AG10803 (cell line): ENCODE measurements at regions not wholly inside any gene's neighbourhood (a gene's known extent, or its start where the extent isn't known, plus 50 kb on each side); places are given as distances from the start of the nearest gene placed in this dataset.
"Not testable (repeated sequence)": the region's sequence is repeated elsewhere in the genome, so short reads cannot be mapped to it uniquely, and the experiment has no call there.

Experiments
- DNase-seq: peaks from one replicate; pipeline ENCODE4 v3.0.0; 2010; ENCODE audit warnings: low read depth
- H3K4me3 ChIP-seq: 2 replicates; pipeline ENCODE4 v1.5.1; 2011; ENCODE audit warnings: mild to moderate bottlenecking, low read length, control low read depth
- TF ChIP-seq, protein P1 (sequence below): conservative IDR thresholded peaks from 2 replicates; pipeline ENCODE4 v1.5.1; 2011; ENCODE audit warnings: mild to moderate bottlenecking, low read length, control low read depth, inconsistent platforms

DNA sequence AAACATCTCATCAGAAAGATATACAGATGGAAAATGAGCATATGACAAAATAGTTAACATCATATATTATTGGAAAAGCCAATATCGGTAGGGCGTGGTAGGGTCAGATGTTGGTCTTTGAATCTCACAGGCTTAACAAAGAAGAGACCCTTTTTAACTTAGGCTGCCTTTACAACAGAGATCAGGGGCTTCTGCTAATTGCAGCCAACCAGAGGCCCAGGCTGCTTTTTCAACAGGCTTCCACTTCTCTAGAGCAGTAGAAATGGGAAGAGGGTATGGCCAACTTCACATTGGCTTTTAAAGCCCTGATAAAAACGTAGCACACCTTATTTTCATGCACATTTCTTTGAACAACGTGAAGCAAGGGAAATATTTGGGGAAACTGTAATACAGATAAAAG, 764.3 kb upstream of the CTNND2 start:
- TF ChIP-seq, protein P1, sequence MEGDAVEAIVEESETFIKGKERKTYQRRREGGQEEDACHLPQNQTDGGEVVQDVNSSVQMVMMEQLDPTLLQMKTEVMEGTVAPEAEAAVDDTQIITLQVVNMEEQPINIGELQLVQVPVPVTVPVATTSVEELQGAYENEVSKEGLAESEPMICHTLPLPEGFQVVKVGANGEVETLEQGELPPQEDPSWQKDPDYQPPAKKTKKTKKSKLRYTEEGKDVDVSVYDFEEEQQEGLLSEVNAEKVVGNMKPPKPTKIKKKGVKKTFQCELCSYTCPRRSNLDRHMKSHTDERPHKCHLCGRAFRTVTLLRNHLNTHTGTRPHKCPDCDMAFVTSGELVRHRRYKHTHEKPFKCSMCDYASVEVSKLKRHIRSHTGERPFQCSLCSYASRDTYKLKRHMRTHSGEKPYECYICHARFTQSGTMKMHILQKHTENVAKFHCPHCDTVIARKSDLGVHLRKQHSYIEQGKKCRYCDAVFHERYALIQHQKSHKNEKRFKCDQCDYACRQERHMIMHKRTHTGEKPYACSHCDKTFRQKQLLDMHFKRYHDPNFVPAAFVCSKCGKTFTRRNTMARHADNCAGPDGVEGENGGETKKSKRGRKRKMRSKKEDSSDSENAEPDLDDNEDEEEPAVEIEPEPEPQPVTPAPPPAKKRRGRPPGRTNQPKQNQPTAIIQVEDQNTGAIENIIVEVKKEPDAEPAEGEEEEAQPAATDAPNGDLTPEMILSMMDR = no peak
- H3K4me3 ChIP-seq = no peak overlapping the region
- DNase-seq = no peak

DNA sequence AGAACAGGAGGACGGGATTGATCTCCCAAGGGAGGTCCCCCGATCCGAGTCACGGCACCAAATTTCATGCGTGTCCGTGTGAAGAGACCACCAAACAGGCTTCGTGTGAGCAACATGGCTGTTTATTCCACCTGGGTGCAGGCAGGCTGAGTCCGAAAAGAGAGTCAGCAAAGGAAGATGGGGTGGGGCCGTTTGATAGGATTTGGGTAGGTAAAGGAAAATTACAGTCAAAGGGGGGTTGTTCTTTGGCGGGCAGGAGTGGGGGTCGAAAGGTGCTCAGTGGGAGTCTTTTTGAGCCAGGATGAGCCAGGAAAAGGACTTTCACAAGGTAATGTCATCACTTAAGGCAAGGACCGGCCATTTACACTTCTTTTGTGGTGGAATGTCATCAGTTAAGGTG, 763.6 kb upstream of the CTNND2 start:
- H3K4me3 ChIP-seq, DNase-seq: not testable (repeated sequence)

DNA sequence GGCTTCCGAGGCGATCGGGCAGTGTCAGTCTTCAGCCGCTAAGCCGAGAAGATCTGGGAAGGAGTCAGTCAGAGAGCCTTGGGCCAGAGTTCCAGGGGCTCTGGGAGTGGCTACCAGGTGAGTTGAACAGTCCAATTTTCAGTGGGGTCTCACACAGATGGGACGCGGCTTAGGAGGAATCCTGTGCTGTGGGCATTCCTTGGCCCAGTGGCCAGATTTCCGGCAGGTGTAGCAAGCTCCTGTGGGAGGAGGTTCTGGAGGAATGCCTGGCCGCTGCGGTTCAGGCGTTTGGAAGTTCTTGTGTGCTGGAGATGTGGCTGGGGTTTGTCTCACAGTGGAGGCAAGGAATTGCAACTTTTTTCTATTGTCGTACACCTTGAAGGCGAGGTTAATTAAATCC, 761.5 kb upstream of the CTNND2 start:
- not testable (repeated sequence) for H3K4me3 ChIP-seq, DNase-seq

DNA sequence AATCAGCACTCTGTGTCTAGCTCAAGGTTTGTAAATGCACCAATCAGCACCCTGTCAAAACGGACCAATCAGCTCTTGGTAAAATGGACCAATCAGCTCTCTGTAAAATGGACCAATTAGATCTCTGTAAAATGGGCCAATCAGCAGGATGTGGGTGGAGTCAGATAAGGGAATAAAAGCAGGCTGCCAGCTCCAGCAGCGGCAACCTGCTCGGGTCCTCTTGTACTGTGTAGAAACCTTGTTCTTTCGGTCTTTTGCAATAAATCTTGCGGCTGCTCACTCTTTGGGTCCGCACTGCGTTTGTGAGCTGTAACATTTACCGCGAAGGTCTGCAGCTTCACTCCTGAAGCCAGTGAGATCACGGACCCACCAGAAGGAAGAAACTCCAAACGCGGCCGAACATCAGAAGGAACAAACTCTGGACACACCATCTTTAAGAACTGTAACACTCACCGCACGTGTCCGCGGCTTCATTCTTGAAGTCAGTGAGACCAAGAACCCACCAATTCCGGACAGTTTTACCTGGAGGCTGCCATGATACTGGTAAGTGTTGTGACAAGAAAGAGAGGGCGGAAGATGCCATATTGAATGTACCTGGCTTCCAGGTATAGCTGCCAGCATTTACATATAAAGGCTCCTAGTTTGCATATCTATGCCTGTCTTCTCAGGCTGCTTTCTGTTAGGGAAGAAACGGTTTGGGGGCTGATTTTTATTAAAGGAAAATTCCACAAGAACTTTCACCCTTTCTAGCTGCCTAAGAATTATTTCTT, 758.5 kb upstream of the CTNND2 start:
- TF ChIP-seq, protein P1 = no peak
- no peak overlapping the region for H3K4me3 ChIP-seq
- DNase-seq = no peak

DNA sequence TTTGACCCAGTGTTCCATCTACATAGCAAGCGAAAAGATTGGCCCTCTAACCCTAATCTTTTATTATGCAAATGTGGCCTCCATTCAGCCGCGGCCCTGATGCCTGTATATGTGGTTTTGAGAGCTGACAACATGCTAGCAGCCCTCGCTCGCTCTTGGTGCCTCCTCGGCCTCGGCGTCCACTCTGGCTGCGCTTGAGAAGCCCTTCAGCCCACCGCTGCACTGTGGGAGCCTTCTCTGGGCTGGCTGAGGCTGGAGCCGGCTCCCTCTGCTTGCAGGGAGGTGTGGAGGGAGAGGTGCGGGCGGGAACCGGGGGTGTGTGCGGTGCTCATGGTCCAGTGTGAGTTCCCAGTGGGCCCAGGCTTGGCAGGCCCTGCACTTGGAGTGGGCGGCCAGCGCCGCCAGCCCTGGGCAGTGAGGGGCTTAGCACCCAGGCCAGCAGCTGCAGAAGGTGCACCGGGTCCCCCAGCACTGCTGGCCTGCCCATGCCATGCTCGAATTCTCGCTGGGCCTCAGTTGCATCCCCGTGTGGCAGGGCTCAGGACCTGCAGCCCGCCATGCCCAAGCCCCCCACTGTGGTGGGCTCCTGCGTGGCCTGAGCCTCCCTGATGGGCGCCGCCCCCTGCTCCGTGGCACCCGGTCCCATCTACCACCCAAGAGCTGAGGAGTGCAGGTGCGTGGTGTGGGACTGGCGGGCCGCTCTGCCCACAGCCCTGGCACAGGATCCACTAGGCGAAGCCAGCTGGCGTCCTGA, 757.5 kb upstream of the CTNND2 start:
- no peak for DNase-seq
- TF ChIP-seq, protein P1 = no peak
- H3K4me3 ChIP-seq = no peak overlapping the region

DNA sequence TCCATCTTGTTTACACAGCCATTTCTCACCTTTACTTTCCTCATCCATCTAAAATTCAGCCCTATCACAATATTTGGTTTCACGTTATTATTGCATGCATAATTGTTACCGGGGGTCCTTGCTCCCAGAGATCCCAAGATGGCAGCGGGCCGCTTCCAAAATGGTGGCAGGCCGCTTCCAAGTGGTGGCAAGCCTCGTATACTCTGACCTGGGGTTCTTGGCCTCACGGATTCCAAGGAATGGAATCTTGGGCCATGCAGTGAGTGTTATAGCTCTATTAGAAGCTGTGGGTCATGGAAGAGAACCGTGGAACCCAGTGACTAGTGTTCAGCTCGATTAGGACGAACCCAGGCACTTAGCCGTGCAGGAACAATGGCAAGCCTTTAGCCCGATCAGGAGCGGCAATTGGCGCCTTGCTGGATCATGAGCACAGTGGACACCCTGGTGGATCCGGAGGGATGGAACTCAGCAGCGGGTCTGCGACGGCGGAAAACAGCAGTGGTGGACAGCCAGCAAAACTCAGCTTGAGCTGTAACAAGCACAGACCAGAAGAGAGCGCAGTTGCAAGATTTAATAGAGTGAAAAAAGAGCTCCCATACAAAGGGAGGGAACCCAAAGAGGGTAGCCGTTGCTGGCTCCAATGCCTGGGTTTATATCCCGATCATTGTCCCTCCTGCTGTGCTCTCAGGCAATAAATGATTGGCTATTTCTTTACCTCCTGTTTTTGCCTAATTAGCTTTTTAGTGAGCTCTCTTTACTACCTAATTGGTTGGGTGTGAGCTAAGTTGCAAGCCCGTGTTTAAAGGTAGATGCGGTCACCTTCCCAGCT, 756.2 kb upstream of the CTNND2 start:
- not testable (repeated sequence) for DNase-seq, H3K4me3 ChIP-seq

DNA sequence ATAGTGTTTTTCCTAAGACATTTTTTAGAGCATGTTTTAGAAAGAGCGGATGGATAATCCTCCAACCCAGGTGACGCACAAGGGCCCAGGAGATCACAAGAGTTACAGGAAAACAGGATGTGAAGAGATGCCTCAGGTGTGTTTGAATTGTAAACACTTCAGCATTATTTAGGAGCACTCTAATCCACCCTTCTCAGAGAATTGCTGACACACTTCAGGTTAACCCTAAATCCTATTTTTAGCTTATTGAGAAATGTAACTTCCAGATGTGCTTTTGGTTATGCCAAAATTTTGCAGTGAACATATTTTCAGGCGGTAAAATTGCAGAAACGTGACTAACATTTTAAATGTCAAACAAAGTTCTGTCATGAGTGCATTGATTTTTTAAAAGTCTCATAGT, 755.4 kb upstream of the CTNND2 start:
- no peak overlapping the region for H3K4me3 ChIP-seq
- DNase-seq = no peak
- TF ChIP-seq, protein P1 = no peak

DNA sequence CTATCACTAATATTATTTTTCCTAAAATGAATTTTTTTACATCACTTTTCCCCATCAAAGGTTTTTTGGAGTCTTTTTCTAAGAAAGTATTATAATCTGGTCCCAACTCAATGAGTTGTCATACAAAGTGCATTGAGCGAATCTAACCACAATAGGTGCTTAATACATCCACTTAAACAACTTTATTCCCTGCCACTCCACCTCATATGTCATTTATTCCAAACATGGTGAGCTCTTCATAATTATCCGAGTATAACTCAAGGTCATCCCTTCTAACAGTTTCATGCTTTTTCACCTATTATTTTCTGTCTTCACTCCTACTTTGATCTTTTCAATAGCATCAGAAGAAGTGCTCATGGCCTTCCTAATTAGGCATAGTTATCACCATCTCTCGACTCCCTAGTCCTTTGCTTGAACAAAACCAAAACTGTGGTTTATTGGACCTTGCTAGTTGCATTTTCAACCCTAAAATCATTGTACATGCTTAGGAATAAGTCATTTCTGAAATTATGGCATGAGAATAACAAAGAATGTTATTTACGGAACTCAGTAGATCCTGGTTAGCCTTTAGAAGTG, 754.7 kb upstream of the CTNND2 start:
- no peak for DNase-seq
- no peak overlapping the region for H3K4me3 ChIP-seq
- TF ChIP-seq, protein P1 = no peak

DNA sequence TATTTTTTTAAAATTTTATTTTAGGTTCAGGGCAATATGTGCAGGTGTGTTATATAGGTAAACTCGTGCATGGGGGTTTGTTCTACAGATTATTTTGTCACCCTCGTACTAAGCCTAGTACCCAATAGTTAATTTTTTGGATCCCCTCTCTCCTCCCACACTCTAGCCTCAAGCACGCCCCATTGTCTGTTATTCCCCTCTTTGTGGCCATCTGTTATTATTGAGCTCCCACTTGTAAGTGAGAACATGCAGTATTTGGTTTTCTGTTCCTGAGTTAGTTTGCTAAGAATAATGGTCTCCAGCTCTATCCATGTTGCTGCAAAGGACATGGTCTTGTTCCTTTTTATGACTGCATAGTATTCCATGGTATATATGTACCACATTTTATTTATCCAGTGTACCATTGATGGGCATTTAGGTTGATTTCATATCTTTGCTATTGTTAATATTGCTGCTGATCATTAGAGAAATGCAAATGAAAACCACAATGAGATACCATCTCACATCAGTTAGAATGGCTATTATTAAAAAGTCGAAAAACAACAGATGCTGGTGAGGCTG, 753.7 kb upstream of the CTNND2 start:
- H3K4me3 ChIP-seq, DNase-seq: not testable (repeated sequence)
